SK-N-MC (cell line): ENCODE measurements at regions not wholly inside any gene's neighbourhood (a gene's known extent, or its start where the extent isn't known, plus 50 kb on each side); places are given as distances from the start of the nearest gene placed in this dataset.

Source experiments
- DNase-seq: peaks from one replicate; pipeline ENCODE4 v3.0.0-alpha.2; 2011; ENCODE audit warnings: low read depth, low spot score
- H3K27ac ChIP-seq: fragments of 200-600 bp; sonication (generic); 2 replicates; pipeline ENCODE4 v1.5.1; 2016; ENCODE audit warnings: mixed run types
- H3K36me3 ChIP-seq: fragments of 200-600 bp; sonication (generic); 2 replicates; pipeline ENCODE4 v1.6.1; 2017; ENCODE audit warnings: antibody characterized with exemption, low read length, mixed read lengths; ENCODE audit not compliant: insufficient read depth
- H3K4me3 ChIP-seq: fragments of 200-600 bp; sonication (generic); 2 replicates; pipeline ENCODE4 v1.5.1; 2016
- H3K9ac ChIP-seq: fragments of 200-600 bp; sonication (generic); 2 replicates; pipeline ENCODE4 v1.8.0; 2017; ENCODE audit warnings: mixed run types, mixed read lengths; ENCODE audit not compliant: insufficient read length
- H3K9me3 ChIP-seq: fragments of 200-600 bp; sonication (generic); 2 replicates; pipeline ENCODE4 v1.6.1; 2017; ENCODE audit warnings: low read depth, mild to moderate bottlenecking, antibody characterized with exemption, low read length, moderate library complexity, mixed read lengths
- EZH2 ChIP-seq: fragments of 200-600 bp; sonication (generic); IDR thresholded peaks from one replicate; pipeline ENCODE4 v1.6.1; 2017; ENCODE audit warnings: antibody characterized with exemption
- FOXP2 ChIP-seq: optimal IDR thresholded peaks from 2 replicates; pipeline ENCODE3; 2011; ENCODE audit warnings: mild to moderate bottlenecking, moderate library complexity; ENCODE audit not compliant: insufficient read depth; ENCODE audit errors: extremely low read length, control extremely low read depth
- POLR2AphosphoS5 ChIP-seq: IDR thresholded peaks from 2 replicates; pipeline ENCODE4 v1.6.1; 2012; ENCODE audit warnings: mild to moderate bottlenecking, low read depth, low read length, borderline replicate concordance

- H3K4me3 ChIP-seq = no peak overlapping the region
- H3K36me3 ChIP-seq = no peaks in the 10 kb centered on the region
- no peak overlapping the region for H3K27ac ChIP-seq
- no peaks in the 10 kb centered on the region for H3K9me3 ChIP-seq
- TF ChIP-seq EZH2 (no peak), POLR2AphosphoS5 (no peak), FOXP2 (no peak)
- no peak overlapping the region for H3K9ac ChIP-seq
- DNase-seq = no peak
These were observed 282.6 kb upstream of the LRRC3B start for GRCh38 chr3:26340001-26340400.

DNA sequence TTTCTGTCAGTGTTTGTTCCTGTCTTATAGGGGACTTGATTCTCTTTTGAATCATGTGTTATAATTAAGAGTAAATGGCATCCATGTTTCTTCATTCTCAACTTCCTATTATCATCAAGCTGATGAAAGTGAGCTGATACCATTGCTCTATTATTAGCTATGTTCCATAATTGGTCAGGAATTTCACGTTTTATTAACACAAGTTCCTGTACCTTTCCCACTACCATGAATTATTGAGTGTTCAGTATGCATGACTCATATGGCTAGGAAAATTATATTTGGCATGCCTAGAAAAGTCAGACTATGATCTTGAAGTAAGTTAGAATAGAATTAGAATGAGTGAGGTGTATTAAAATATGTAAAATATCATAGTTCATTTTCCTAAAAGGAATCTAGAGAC is 278.9 kb upstream of the LRRC3B start:
- no peak overlapping the region for H3K4me3 ChIP-seq
- TF ChIP-seq POLR2AphosphoS5 (no peak), FOXP2 (no peak), EZH2 (no peak)
- no peak for DNase-seq
- no peaks in the 10 kb centered on the region for H3K36me3 ChIP-seq
- H3K27ac ChIP-seq = no peak overlapping the region
- no peak overlapping the region for H3K9ac ChIP-seq
- H3K9me3 ChIP-seq = no peaks in the 10 kb centered on the region

DNA sequence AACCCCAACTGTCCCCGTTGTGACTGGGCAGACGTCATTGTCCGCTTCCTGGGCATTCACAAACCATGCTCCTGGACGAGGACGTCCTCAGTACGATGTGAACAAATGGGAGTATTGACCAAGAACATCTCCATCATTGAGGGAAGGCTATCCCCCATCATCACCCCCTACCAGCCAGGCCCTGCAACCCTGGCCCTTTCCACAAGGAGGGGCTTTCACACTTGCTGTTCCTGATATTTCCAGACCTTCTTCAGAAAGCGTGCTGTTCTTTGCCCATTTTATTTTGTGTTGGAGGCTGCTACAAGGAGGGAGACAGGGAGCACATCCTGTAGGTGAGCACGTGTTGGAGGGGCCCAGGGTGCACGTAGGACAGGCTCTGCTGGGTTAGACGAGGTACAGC is 277.0 kb upstream of the LRRC3B start:
- no peaks in the 10 kb centered on the region for H3K36me3 ChIP-seq
- H3K4me3 ChIP-seq = no peak overlapping the region
- TF ChIP-seq POLR2AphosphoS5 = no peak
- no peak for TF ChIP-seq FOXP2
- TF ChIP-seq EZH2 = no peak
- no peak overlapping the region for H3K27ac ChIP-seq
- H3K9ac ChIP-seq = no peak overlapping the region
- no peak for DNase-seq
- H3K9me3 ChIP-seq = no peaks in the 10 kb centered on the region

DNA sequence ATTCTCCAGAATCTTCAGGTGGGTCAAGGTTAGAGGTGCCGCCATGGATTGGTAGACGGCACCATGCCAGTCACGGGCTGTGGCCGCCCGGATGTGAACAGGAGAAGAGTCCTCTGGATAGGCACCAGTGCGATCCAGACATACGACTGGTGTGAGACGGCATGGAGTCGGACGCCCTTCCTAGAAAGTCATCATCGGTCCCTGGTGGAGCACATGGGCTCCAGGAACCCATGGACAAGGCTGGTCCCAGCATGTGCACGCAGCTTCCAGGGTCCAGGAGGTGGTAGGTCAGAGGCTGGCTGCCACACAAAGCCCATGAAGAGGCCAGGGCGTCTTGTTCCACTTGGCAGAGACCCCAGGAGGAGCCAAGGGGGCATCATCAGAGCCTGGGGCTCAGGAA is 276.1 kb upstream of the LRRC3B start:
- Histone ChIP-seq H3K36me3 (no peaks in the 10 kb centered on the region), H3K9ac (no peak overlapping the region)
- TF ChIP-seq POLR2AphosphoS5 (no peak), EZH2 (no peak), FOXP2 (no peak)

GRCh38 chr3:26347150-26347549 is 275.4 kb upstream of the LRRC3B start:
- H3K4me3 ChIP-seq = no peak overlapping the region
- DNase-seq = no peak
- no peaks in the 10 kb centered on the region for H3K36me3 ChIP-seq
- TF ChIP-seq EZH2 = no peak
- no peak for TF ChIP-seq POLR2AphosphoS5
- TF ChIP-seq FOXP2 = no peak
- H3K9ac ChIP-seq = no peak overlapping the region
- no peaks in the 10 kb centered on the region for H3K9me3 ChIP-seq
- H3K27ac ChIP-seq = no peak overlapping the region

More for the DNA sequence above, 276.1 kb upstream of the LRRC3B start:
- no peak for DNase-seq
- Histone ChIP-seq H3K9me3 (no peaks in the 10 kb centered on the region), H3K4me3 (no peak overlapping the region), H3K27ac (no peak overlapping the region)

DNA sequence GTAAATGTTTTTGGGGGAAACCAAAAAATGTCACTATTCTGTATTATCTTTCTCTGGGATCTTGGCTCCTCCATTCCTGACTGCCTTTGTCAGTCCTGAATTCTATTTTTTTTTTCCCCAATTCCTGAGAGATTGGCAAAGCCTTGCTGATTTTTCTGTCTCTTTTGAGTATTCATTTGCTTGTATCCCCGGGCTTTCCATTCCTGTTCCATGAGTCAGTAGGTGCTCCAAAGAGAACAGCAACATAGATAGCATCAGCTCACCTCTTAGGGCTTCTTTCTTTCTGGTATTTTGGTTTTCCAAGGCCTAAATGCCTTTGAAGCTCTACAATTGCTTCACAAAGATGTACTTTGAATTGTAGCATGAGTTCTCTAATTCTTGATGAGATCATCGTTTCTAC is 271.7 kb upstream of the LRRC3B start:
- H3K9me3 ChIP-seq = no peaks in the 10 kb centered on the region

GRCh38 chr3:26353097-26353496 is 269.5 kb upstream of the LRRC3B start:
- TF ChIP-seq EZH2 (no peak), POLR2AphosphoS5 (no peak)
- Histone ChIP-seq H3K9me3 (no peaks in the 10 kb centered on the region), H3K9ac (no peak overlapping the region), H3K36me3 (no peaks in the 10 kb centered on the region), H3K27ac (no peak overlapping the region), H3K4me3 (no peak overlapping the region)
- DNase-seq = no peak

More for the DNA sequence above, 271.7 kb upstream of the LRRC3B start:
- Histone ChIP-seq H3K36me3 (no peaks in the 10 kb centered on the region), H3K4me3 (no peak overlapping the region), H3K9ac (no peak overlapping the region), H3K27ac (no peak overlapping the region)
- DNase-seq = no peak
- TF ChIP-seq POLR2AphosphoS5 = no peak
- no peak for TF ChIP-seq FOXP2

DNA sequence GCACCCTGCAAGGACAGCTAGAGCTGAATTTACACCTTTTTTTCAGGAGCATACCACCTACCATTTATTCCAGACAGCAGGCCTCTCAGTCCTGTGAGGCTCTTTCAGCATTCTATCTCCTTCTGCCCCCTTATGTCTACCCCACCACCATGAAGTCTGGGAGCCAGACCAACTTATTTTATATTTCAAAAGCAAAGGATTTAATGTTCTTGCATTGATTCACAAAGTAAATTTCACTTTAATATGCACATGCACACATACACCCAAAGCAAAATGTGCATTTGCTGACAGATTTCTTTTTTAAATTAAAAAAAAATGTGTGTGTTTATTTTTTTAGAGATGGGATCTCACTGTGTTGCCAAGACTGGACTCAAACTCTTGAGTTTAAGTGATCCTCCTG is 264.2 kb upstream of the LRRC3B start:
- TF ChIP-seq POLR2AphosphoS5 (no peak), EZH2 (no peak), FOXP2 (no peak)
- Histone ChIP-seq H3K27ac (no peak overlapping the region), H3K9ac (no peak overlapping the region), H3K9me3 (no peaks in the 10 kb centered on the region), H3K36me3 (no peaks in the 10 kb centered on the region), H3K4me3 (no peak overlapping the region)
- DNase-seq = no peak

DNA sequence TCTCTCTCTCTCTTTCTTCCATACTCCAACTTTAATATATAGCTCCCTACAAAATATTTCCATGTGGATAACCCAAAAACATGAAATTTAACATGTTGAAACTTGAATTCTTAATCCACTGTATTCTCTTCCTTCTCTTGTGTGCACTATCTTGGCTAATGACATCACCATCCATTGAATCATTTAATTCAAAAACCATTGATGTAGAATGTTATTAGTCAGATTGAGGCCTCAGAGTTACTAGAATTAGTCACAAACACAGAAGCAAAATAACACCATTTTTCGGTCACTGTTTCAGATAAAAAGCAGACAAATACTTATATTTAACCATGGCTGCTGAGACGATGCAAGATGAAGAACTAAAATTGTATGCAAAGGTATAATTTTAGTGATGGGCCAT is 256.9 kb upstream of the LRRC3B start:
- H3K27ac ChIP-seq = no peak overlapping the region
- H3K36me3 ChIP-seq = no peaks in the 10 kb centered on the region
- no peak for DNase-seq
- TF ChIP-seq POLR2AphosphoS5 = no peak
- TF ChIP-seq FOXP2 = no peak
- TF ChIP-seq EZH2 = no peak
- H3K4me3 ChIP-seq = no peak overlapping the region
- H3K9me3 ChIP-seq = no peaks in the 10 kb centered on the region
- H3K9ac ChIP-seq = no peak overlapping the region

DNA sequence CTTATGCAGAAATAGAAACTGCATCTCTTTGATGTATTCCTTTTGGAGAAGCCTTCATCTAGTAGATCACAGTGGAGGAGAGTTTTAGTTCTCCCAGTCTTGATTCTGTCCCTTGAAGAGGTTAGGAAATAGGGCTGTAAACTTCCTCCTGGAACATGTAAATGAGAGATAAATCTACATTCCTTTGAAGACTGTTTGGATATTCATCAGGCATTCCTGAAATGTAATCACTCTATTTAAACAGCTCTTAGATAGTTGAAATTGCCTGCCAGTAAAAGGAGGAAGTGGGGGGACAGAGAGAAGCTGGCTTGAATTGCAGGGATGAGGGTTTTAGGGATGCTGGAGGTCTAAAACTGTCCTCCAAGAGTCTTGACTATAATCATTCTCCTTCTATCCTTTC is 254.3 kb upstream of the LRRC3B start:
- no peak for TF ChIP-seq POLR2AphosphoS5
- TF ChIP-seq FOXP2 = no peak
- no peak for TF ChIP-seq EZH2

More for the DNA sequence above, 254.3 kb upstream of the LRRC3B start:
- Histone ChIP-seq H3K27ac (no peak overlapping the region), H3K4me3 (no peak overlapping the region), H3K9me3 (no peaks in the 10 kb centered on the region), H3K9ac (no peak overlapping the region), H3K36me3 (no peaks in the 10 kb centered on the region)
- DNase-seq = no peak
